Renal pelvis (tissue), 1 donor: ENCODE measurements at regions not wholly inside any gene's neighbourhood (a gene's known extent, or its start where the extent isn't known, plus 50 kb on each side); places are given as distances from the start of the nearest gene placed in this dataset.
"Not testable (repeated sequence)": the region's sequence is repeated elsewhere in the genome, so short reads cannot be mapped to it uniquely, and the experiment has no call there.

Source experiments
- DNase-seq: peaks from one replicate; pipeline ENCODE4 v3.0.0-alpha.2; 2013

- no peak for DNase-seq
Observed at GRCh38 chr6:79810185-79810705, 137.1 kb downstream of the ELOVL4 start.

GRCh38 chr6:79808921-79809320 lies 138.4 kb downstream of the ELOVL4 start:
- no peak for DNase-seq

- not testable (repeated sequence) for DNase-seq
Observed at GRCh38 chr6:79806661-79807060, 140.7 kb downstream of the ELOVL4 start.

- DNase-seq, result no peak
Observed at GRCh38 chr6:79804732-79805131, 142.6 kb downstream of the ELOVL4 start.

GRCh38 chr6:79803917-79804316 lies 143.4 kb downstream of the ELOVL4 start:
- DNase-seq, result no peak

GRCh38 chr6:79802657-79803300 lies 144.6 kb downstream of the ELOVL4 start:
- no peak for DNase-seq

- DNase-seq, result no peak
Observed at GRCh38 chr6:79801362-79801761, 146.0 kb downstream of the ELOVL4 start.

GRCh38 chr6:79798841-79799240 lies 148.5 kb downstream of the ELOVL4 start:
- no peak for DNase-seq

GRCh38 chr6:79797912-79798311 lies 149.4 kb downstream of the ELOVL4 start:
- DNase-seq, result no peak

- DNase-seq, result no peak
Observed at GRCh38 chr6:79797163-79797764, 150.1 kb downstream of the ELOVL4 start.

GRCh38 chr6:79796197-79796596 lies 151.2 kb downstream of the ELOVL4 start:
- DNase-seq, result no peak

- DNase-seq, result no peak
Observed at GRCh38 chr6:79789896-79790295, 157.5 kb downstream of the ELOVL4 start.

- DNase-seq, result no peak
Observed at GRCh38 chr6:79788756-79789155, 157.6 kb downstream of the SH3BGRL2 start.

- no peak for DNase-seq
Observed at GRCh38 chr6:79787626-79788025, 156.5 kb downstream of the SH3BGRL2 start.

GRCh38 chr6:79784395-79784753 lies 153.2 kb downstream of the SH3BGRL2 start:
- no peak for DNase-seq

GRCh38 chr6:79783670-79784394 lies 152.7 kb downstream of the SH3BGRL2 start:
- no peak for DNase-seq

- no peak for DNase-seq
Observed at GRCh38 chr6:79782792-79783580, 151.9 kb downstream of the SH3BGRL2 start.

- DNase-seq, result no peak
Observed at GRCh38 chr6:79781916-79782315, 150.8 kb downstream of the SH3BGRL2 start.

GRCh38 chr6:79780881-79781280 lies 149.8 kb downstream of the SH3BGRL2 start:
- no peak for DNase-seq

- DNase-seq, result no peak
Observed at GRCh38 chr6:79778816-79779215, 147.7 kb downstream of the SH3BGRL2 start.

GRCh38 chr6:79777713-79778579 lies 146.8 kb downstream of the SH3BGRL2 start:
- DNase-seq, result peak; percentile 55
